Amygdala (tissue), 56 donors: ENCODE measurements at regions not wholly inside any gene's neighbourhood (a gene's known extent, or its start where the extent isn't known, plus 50 kb on each side); places are given as distances from the start of the nearest gene placed in this dataset.

Experiments used
- DNase-seq, 56 donors: peaks; one replicate each; lab custom pipeline; 2025; lab: John Stamatoyannopoulos, UW

- peak in 4 of 56 donors; percentile 14 to 29 (median 18) for DNase-seq
These were observed 151.6 kb downstream of the TOMM20 start for GRCh38 chr1:234976861-234977680.

GRCh38 chr1:234975941-234976860 is 152.4 kb downstream of the TOMM20 start:
- DNase-seq, result no peak

GRCh38 chr1:234975122-234975940 is 153.3 kb downstream of the TOMM20 start:
- DNase-seq, result no peak

- no peak for DNase-seq
These were observed 155.0 kb downstream of the TOMM20 start for GRCh38 chr1:234973426-234974250.

- DNase-seq, result no peak
These were observed 156.0 kb downstream of the TOMM20 start for GRCh38 chr1:234972411-234973191.

- no peak for DNase-seq
These were observed 156.9 kb downstream of the TOMM20 start for GRCh38 chr1:234971586-234972297.

GRCh38 chr1:234970731-234971476 is 157.7 kb downstream of the TOMM20 start:
- DNase-seq, result peak in 35 of 56 donors; percentile 15 to 83 (median 50)

GRCh38 chr1:234970401-234970730 is 158.3 kb downstream of the TOMM20 start:
- DNase-seq, result no peak

GRCh38 chr1:234969581-234970400 is 158.8 kb downstream of the TOMM20 start:
- DNase-seq, result peak in 50 of 56 donors; percentile 30 to 83 (median 56)

- no peak for DNase-seq
These were observed 159.6 kb downstream of the TOMM20 start for GRCh38 chr1:234969011-234969441.

- DNase-seq, result no peak
These were observed 160.2 kb downstream of the TOMM20 start for GRCh38 chr1:234968451-234968850.

GRCh38 chr1:234967121-234967520 is 161.5 kb downstream of the TOMM20 start:
- DNase-seq, result no peak

- no peak for DNase-seq
These were observed 163.5 kb downstream of the TOMM20 start for GRCh38 chr1:234965111-234965510.

- DNase-seq, result no peak
These were observed 164.5 kb downstream of the TOMM20 start for GRCh38 chr1:234963904-234964702.

GRCh38 chr1:234963180-234963903 is 165.3 kb downstream of the TOMM20 start:
- DNase-seq, result peak in 9 of 56 donors; percentile 14 to 44 (median 21)
